ENCODE measurements at regions not wholly inside any gene's neighbourhood (a gene's known extent, or its start where the extent isn't known, plus 50 kb on each side); places are given as distances from the start of the nearest gene placed in this dataset.

GRCh38 chr11:28808771-28809170, 700.6 kb downstream of the METTL15 start:
- H3F3A ChIP-seq (replicated peaks; ENCODE audit: insufficient read depth) = peaks cover 3% of the 10 kb centered on the region
- no peak overlapping the region for H3K27ac ChIP-seq (ENCODE audit: low read depth in 2 of 2, low read length in 1 of 2)
- H3K9me3 ChIP-seq = no peaks in the 10 kb centered on the region
- CTCF ChIA-PET = no interaction called here
- TF ChIP-seq SMC3 (IDR thresholded peaks at IDR 0.05; ENCODE audit: low read depth, low read length) = no peak
- TF ChIP-seq FOSL2 (IDR thresholded peaks at IDR 0.05; ENCODE audit: borderline replicate concordance, low read depth) = no peak
- TF ChIP-seq POLR2AphosphoS5 (IDR thresholded peaks at IDR 0.05; ENCODE audit: low read depth, low read length) = no peak
- TF ChIP-seq JUND (IDR thresholded peaks at IDR 0.05) = no peak
- no peak for TF ChIP-seq FOXM1 (IDR thresholded peaks at IDR 0.05; ENCODE audit: low read depth)
- TF ChIP-seq TAF1 (IDR thresholded peaks at IDR 0.05; ENCODE audit: borderline replicate concordance, low read depth, low read length) = no peak
- no peak for TF ChIP-seq REST (IDR thresholded peaks at IDR 0.05; ENCODE audit: low read depth, low read length)
- no peak for TF ChIP-seq USF2 (IDR thresholded peaks at IDR 0.05; ENCODE audit: borderline replicate concordance, low read depth, low read length)
- no peak for TF ChIP-seq MEF2A (IDR thresholded peaks at IDR 0.05; ENCODE audit: borderline replicate concordance, low read depth)
- TF ChIP-seq EZH2phosphoT487 (IDR thresholded peaks at IDR 0.05; ENCODE audit: borderline replicate concordance, low read depth) = no peak
- TF ChIP-seq MAX (IDR thresholded peaks at IDR 0.05; ENCODE audit: low read depth) = no peak
- no peak for TF ChIP-seq CHD2 (IDR thresholded peaks at IDR 0.05; ENCODE audit: low read length, partially characterized antibody)
- TF ChIP-seq FOXJ3 (CRISPR knock-in tag; IDR thresholded peaks at IDR 0.05) = no peak
- no peak for TF ChIP-seq NFIC (IDR thresholded peaks at IDR 0.05; ENCODE audit: borderline replicate concordance)
- TF ChIP-seq, protein P1, sequence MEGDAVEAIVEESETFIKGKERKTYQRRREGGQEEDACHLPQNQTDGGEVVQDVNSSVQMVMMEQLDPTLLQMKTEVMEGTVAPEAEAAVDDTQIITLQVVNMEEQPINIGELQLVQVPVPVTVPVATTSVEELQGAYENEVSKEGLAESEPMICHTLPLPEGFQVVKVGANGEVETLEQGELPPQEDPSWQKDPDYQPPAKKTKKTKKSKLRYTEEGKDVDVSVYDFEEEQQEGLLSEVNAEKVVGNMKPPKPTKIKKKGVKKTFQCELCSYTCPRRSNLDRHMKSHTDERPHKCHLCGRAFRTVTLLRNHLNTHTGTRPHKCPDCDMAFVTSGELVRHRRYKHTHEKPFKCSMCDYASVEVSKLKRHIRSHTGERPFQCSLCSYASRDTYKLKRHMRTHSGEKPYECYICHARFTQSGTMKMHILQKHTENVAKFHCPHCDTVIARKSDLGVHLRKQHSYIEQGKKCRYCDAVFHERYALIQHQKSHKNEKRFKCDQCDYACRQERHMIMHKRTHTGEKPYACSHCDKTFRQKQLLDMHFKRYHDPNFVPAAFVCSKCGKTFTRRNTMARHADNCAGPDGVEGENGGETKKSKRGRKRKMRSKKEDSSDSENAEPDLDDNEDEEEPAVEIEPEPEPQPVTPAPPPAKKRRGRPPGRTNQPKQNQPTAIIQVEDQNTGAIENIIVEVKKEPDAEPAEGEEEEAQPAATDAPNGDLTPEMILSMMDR (IDR thresholded peaks at IDR 0.05) = no peak
- no peak for TF ChIP-seq RCOR1 (IDR thresholded peaks at IDR 0.05; ENCODE audit: low read length)
- no peak for TF ChIP-seq GABPA (IDR thresholded peaks at IDR 0.05; ENCODE audit: low read depth)
- no peak for TF ChIP-seq RXRA (IDR thresholded peaks at IDR 0.05; ENCODE audit: borderline replicate concordance, low read depth)
- no peak for TF ChIP-seq GATA2 (CRISPR knock-in tag; IDR thresholded peaks at IDR 0.05)
- H2AFZ ChIP-seq (ENCODE audit: low read depth) = 0 out of 2 replicates have a peak overlapping the region, but pooled peaks have one; percentile 31
- H3K4me3 ChIP-seq (ENCODE audit: low read depth in 2 of 2, low read length in 1 of 2) = no peak overlapping the region
- peaks cover 0 to 9% of the 10 kb centered on the region in 2 experiments; a peak in 1 of 4 replicates for H3K4me1 ChIP-seq (ENCODE audit: control insufficient read depth in 1 of 2, insufficient read depth in 2 of 2, low read depth in 1 of 2, low read length in 1 of 2)
- H3K4me2 ChIP-seq = no peak overlapping the region
- no peaks in the 10 kb centered on the region for H4K20me1 ChIP-seq (ENCODE audit: insufficient read depth)
- H3K79me2 ChIP-seq (ENCODE audit: insufficient read depth) = no peaks in the 10 kb centered on the region
- DNase-seq = no peak
- no peaks in the 10 kb centered on the region for H3K9me2 ChIP-seq
- H3K36me3 ChIP-seq (replicated peaks in 1 of 2; ENCODE audit: control insufficient read depth in 1 of 2, insufficient read depth in 2 of 2, low read length in 1 of 2) = no peaks in the 10 kb centered on the region
- no peak overlapping the region for H3K9ac ChIP-seq
- POLR2A ChIA-PET = no interaction called here
- H3K27me3 ChIP-seq (ENCODE audit: insufficient read depth) = no peaks in the 10 kb centered on the region
